ENCODE measurements at regions not wholly inside any gene's neighbourhood (a gene's known extent, or its start where the extent isn't known, plus 50 kb on each side); places are given as distances from the start of the nearest gene placed in this dataset.

DNA sequence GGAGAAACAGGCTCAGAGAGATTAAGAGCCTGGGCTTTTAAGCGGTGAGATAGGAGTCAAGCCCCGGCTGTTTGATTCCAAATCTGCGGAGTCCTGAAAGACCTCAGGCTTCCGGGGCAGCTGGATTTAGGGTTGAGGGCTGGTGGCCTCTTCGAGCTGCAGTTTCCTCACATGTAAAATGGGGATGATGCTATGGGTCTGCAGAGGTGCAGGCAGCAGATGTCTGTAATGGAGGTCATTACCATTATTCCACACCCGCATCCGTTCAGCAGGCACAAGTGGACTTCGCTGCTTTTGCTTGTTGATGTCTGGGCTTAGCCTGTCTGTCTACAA lies 175.6 kb upstream of the HS6ST1 start:
- Histone ChIP-seq H3K4me1 (ENCODE audit: control insufficient read depth in 1 of 2, insufficient read depth in 2 of 2, low read depth in 1 of 2, low read length in 1 of 2) (peaks cover 0 to 16% of the 10 kb centered on the region in 2 experiments; a peak in 1 of 4 replicates), H3K79me2 (ENCODE audit: insufficient read depth) (no peaks in the 10 kb centered on the region), H3K27ac (ENCODE audit: low read depth in 2 of 2, low read length in 1 of 2) (peak overlapping the region in 1 of 2 experiments; percentile 76; a peak in 2 of 4 replicates), H3K4me3 (ENCODE audit: low read depth in 2 of 2, low read length in 1 of 2) (no peak overlapping the region), H3K9ac (no peak overlapping the region), H4K20me1 (ENCODE audit: insufficient read depth) (no peaks in the 10 kb centered on the region), H3K36me3 (replicated peaks in 1 of 2; ENCODE audit: control insufficient read depth in 1 of 2, insufficient read depth in 2 of 2, low read length in 1 of 2) (no peaks in the 10 kb centered on the region), H3K9me3 (no peaks in the 10 kb centered on the region), H3F3A (replicated peaks; ENCODE audit: insufficient read depth) (no peaks in the 10 kb centered on the region), H3K9me2 (no peaks in the 10 kb centered on the region), H2AFZ (ENCODE audit: low read depth) (no peak overlapping the region), H3K4me2 (no peak overlapping the region), H3K27me3 (ENCODE audit: insufficient read depth) (no peaks in the 10 kb centered on the region)
- TF ChIP-seq RFX5 (IDR thresholded peaks at IDR 0.05; ENCODE audit: low read length) (no peak), FOSL2 (IDR thresholded peaks at IDR 0.05; ENCODE audit: borderline replicate concordance, low read depth) (no peak), EP300 (IDR thresholded peaks at IDR 0.05; ENCODE audit: borderline replicate concordance in 1 of 2, low read depth in 1 of 2, low read length in 1 of 2) (no peak), FOXJ3 (CRISPR knock-in tag; IDR thresholded peaks at IDR 0.05) (no peak), JUND (IDR thresholded peaks at IDR 0.05) (no peak), SIN3A (IDR thresholded peaks at IDR 0.05; ENCODE audit: borderline replicate concordance, low read depth, low read length) (no peak), RCOR1 (IDR thresholded peaks at IDR 0.05; ENCODE audit: low read length) (no peak), CHD2 (IDR thresholded peaks at IDR 0.05; ENCODE audit: low read length, partially characterized antibody) (no peak), MXI1 (IDR thresholded peaks at IDR 0.05; ENCODE audit: low read depth, low read length) (no peak), EZH2phosphoT487 (IDR thresholded peaks at IDR 0.05; ENCODE audit: borderline replicate concordance, low read depth) (no peak), RXRA (IDR thresholded peaks at IDR 0.05; ENCODE audit: borderline replicate concordance, low read depth) (no peak), FOXM1 (IDR thresholded peaks at IDR 0.05; ENCODE audit: low read depth) (no peak), TCF12 (IDR thresholded peaks at IDR 0.05) (no peak), GABPA (IDR thresholded peaks at IDR 0.05; ENCODE audit: low read depth) (no peak), POLR2AphosphoS5 (IDR thresholded peaks at IDR 0.05; ENCODE audit: low read depth, low read length) (no peak), ELF1 (IDR thresholded peaks at IDR 0.05) (no peak), GATA2 (CRISPR knock-in tag; IDR thresholded peaks at IDR 0.05) (no peak)
- TF ChIP-seq, protein P1, sequence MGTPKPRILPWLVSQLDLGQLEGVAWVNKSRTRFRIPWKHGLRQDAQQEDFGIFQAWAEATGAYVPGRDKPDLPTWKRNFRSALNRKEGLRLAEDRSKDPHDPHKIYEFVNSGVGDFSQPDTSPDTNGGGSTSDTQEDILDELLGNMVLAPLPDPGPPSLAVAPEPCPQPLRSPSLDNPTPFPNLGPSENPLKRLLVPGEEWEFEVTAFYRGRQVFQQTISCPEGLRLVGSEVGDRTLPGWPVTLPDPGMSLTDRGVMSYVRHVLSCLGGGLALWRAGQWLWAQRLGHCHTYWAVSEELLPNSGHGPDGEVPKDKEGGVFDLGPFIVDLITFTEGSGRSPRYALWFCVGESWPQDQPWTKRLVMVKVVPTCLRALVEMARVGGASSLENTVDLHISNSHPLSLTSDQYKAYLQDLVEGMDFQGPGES (IDR thresholded peaks at IDR 0.05; ENCODE audit: low read depth, low read length): no peak
- TF ChIP-seq, protein P2, sequence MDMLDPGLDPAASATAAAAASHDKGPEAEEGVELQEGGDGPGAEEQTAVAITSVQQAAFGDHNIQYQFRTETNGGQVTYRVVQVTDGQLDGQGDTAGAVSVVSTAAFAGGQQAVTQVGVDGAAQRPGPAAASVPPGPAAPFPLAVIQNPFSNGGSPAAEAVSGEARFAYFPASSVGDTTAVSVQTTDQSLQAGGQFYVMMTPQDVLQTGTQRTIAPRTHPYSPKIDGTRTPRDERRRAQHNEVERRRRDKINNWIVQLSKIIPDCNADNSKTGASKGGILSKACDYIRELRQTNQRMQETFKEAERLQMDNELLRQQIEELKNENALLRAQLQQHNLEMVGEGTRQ (IDR thresholded peaks at IDR 0.05; ENCODE audit: borderline replicate concordance, low read depth, low read length): no peak
- TF ChIP-seq, protein P3, sequence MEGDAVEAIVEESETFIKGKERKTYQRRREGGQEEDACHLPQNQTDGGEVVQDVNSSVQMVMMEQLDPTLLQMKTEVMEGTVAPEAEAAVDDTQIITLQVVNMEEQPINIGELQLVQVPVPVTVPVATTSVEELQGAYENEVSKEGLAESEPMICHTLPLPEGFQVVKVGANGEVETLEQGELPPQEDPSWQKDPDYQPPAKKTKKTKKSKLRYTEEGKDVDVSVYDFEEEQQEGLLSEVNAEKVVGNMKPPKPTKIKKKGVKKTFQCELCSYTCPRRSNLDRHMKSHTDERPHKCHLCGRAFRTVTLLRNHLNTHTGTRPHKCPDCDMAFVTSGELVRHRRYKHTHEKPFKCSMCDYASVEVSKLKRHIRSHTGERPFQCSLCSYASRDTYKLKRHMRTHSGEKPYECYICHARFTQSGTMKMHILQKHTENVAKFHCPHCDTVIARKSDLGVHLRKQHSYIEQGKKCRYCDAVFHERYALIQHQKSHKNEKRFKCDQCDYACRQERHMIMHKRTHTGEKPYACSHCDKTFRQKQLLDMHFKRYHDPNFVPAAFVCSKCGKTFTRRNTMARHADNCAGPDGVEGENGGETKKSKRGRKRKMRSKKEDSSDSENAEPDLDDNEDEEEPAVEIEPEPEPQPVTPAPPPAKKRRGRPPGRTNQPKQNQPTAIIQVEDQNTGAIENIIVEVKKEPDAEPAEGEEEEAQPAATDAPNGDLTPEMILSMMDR (IDR thresholded peaks at IDR 0.05): no peak
- WGBS (ENCODE audit: low lambda C conversion rate): 72% methylated on average over 7 of the region's 8 CpGs
- ChIA-PET POLR2A (no interaction called here), CTCF (interaction anchor here (1.1 kb wide), 1 partner anchor 42 kb away, joined by 4 read pairs; no protein-coding TSS in a partner anchor)
- DNase-seq: peak; percentile 36

Measured in SK-N-SH (cell line).